ENCODE measurements at regions not wholly inside any gene's neighbourhood (a gene's known extent, or its start where the extent isn't known, plus 50 kb on each side); places are given as distances from the start of the nearest gene placed in this dataset.
"Not testable (repeated sequence)": the region's sequence is repeated elsewhere in the genome, so short reads cannot be mapped to it uniquely, and the experiment has no call there.

DNA sequence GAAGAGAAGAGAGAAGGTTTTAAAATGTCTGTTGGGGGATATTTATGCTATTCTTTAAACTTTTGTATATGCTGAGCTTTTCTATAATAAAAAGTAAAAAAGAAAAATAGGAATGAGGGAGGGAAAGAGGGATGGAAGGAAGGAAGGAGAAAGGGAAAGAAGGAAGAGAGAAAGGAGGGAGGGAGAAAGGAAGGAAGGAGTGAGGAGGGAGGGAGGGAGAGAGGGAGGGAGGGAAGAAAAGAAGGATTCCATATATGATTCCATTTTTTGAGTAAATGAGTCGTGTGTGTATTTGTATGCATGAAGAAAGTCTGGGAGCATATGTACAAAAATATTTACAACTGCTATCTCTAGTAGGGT is 120.9 kb upstream of the ZBTB40 start:
- in situ Hi-C loops (cut with MboI; ENCODE audit: low sequenced_read_pairs) = no loop called here

DNA sequence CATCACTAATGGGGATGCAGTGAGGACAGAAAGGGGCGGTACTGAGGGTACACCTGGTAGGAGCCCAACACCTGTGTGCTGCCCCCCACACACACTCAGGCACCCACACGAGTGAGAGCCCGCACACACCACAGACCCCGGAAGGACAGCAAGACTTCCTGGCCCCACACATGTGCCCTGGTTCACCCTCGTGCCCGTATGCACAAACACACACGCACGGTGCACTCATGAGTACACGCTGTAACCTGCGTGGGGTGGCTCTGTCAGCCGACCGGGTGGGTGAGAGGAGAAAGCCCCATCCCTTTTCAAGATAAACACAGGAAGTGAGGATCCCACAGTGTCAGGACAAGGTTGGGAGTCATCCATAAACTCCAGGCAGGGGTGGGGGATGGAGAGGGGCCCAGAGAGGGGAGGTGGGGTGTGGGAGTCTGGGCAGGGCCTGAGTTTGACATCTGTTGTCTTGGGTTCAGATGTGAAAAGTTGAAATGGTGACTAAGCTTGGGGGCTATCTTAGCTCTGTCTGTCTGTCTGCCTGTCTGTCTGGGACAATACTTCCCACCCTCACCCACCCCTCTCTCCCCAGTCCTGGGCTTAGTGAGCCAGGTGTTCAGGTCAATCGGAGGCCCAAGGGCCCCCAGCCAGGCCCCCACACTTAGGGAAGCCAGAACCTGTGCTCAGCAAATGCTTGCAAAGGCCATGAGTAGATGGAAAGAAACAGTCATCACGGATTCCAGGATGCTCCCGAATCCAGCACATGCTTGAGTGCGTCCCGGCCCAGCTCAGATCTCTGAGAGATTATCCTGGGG is 119.8 kb upstream of the ZBTB40 start:
- in situ Hi-C loops (cut with MboI; ENCODE audit: low sequenced_read_pairs) = no loop called here

DNA sequence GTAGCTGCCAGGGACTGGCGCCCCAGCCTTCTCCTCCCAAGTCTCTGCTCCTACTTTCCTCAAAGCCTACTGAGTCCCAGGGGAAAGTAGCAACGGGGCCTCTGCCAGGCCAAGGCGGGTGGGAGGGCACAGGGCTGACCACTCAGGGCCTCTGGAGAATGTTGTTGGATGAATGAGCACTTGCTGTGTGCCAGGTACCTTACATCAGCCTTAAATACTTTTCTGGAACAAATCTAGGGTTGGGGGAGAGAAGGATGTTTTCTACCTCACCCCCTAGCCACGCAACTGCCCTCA is 119.3 kb upstream of the ZBTB40 start:
- in situ Hi-C loops (cut with MboI; ENCODE audit: low sequenced_read_pairs) = no loop called here

DNA sequence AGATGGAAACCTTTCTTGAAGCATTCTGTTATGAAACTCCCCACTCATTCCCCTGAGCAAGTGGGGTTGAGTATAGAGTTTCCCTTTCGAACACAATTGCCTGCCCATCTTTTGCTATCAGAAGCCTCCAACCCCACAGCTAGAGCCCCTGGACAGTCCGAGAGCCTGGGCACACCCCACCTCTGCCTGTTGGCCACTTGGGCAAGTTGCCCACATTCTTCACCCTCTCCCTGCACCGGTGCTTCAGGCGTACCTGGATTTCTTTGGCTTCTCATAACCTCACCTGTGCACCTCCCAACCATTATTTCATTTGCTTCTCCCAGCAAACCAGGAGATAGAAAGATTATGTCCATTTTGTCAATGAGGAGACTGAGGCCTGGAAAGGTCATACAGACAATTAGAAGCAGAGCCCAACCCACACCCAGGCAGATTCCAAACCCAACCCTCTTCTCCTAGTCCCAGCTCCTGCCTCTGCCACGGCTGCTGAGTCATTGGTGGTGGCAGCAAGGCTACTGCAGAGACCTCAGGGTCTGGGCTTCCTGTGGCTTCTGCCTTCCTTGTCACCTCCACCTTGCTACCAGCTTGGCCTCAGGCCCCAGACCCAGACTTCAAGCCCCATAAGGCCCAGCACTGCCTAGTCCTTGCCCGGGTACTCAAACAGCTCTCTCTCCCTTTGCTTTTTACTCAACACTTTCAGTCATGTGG is 118.7 kb upstream of the ZBTB40 start:
- in situ Hi-C loops (cut with MboI; ENCODE audit: low sequenced_read_pairs) = no loop called here

DNA sequence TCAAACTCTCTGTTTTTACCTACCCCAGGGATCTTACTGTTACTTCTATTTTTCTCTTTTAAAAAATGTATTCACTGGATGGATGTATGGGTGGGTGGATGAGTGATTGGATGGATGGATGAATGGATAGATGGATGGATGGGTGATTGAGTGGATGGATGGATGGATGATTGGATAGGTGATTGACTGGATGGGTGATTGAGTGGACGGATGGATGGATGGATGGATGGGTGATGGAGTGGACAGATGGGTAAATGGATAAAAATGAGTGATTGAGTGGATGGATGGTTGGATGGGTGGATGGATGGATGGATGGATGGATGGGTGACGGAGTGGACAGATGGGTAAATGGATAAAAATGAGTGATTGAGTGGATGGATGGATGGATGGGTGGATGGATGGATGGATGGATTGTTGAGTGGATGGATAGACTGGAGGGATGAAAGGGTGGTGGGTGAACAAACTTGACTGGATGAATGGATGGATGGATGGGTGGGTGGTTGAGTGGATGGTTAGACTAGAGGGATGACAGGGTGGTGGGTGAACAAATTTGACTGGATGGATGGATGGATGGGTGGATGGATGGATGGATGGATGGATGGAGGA is 118.0 kb upstream of the ZBTB40 start:
- in situ Hi-C loops (cut with MboI; ENCODE audit: low sequenced_read_pairs) = no loop called here

DNA sequence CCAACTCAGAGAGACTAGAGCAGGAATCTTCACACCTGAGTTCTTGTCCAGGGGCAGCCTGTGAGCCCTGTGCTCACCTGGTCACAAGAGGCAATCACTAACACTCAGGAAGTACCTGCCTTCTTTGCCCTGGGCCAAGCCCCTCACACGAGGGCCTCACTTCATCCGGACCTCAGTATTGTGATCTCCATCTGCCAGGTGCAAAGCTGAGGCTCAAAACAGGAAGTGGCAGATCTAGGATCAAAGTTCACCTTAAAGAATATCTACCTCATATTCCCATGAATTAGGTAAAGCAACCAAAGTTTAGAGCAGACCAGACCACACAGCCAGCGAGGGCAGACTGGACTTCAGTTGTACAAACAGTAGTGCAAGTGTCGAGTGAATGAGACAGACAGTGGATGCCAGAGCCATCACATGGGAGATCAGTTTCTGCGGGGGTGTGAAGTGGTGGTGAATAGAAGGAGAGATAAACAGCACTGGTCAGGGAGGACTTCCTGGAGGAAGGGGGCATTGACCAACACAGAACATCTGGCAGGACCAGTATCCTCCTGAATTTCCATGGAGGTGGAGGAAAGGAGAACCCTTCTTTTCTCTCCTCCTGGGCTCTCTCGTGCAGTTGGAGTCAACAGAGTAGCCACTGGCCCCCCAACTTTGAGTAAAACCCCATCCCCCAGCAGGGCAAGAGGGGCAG is 116.6 kb upstream of the ZBTB40 start:
- in situ Hi-C loops (cut with MboI; ENCODE audit: low sequenced_read_pairs) = no loop called here

DNA sequence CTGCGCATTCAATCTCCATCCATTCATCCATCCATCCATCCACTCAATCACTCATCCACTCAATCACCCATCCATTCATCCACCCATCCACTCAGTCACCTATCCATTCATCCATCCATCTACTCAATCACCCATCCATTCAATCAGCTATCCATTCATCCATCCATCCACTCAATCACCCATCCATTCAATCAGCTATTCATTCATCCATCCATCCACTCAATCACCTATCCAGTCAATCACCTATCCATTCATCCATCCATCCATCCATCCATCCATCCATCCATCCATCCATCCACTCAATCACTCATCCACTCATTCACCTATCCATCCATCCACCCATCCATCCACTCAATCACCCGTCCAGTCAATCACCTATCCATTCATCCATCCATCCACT is 115.4 kb upstream of the ZBTB40 start:
- in situ Hi-C loops (cut with MboI; ENCODE audit: low sequenced_read_pairs) = not testable (repeated sequence)

DNA sequence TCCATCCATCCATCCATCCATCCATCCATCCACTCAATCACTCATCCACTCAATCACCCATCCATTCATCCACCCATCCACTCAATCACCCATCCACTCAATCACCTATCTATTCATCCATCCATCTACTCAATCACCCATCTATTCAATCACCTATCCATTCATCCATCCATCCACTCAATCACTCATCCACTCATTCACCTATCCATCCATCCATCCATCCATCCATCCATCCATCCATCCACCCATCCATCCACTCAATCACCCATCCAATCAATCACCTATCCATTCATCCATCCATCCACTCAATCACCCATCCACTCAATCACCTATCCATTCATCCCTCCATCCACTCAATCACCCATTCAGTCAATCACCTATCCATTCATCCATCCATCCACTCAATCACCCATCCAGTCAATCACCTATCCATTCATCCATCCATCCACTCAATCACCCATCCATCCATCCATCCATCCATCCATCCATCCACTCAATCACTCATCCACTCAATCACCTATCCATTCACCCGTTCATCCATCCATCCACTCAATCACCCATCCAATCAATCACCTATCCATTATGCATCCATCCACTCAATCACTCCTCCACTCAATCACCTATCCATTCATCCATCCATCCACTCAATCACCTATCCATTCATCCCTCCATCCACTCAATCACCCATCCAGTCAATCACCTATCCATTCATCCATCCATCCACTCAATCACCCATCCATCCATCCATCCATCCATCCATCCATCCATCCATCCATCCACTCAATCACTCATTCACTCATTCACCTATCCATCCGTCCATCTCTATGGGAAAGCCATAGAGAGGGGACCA is 114.7 kb upstream of the ZBTB40 start:
- in situ Hi-C loops (cut with MboI; ENCODE audit: low sequenced_read_pairs) = not testable (repeated sequence)

DNA sequence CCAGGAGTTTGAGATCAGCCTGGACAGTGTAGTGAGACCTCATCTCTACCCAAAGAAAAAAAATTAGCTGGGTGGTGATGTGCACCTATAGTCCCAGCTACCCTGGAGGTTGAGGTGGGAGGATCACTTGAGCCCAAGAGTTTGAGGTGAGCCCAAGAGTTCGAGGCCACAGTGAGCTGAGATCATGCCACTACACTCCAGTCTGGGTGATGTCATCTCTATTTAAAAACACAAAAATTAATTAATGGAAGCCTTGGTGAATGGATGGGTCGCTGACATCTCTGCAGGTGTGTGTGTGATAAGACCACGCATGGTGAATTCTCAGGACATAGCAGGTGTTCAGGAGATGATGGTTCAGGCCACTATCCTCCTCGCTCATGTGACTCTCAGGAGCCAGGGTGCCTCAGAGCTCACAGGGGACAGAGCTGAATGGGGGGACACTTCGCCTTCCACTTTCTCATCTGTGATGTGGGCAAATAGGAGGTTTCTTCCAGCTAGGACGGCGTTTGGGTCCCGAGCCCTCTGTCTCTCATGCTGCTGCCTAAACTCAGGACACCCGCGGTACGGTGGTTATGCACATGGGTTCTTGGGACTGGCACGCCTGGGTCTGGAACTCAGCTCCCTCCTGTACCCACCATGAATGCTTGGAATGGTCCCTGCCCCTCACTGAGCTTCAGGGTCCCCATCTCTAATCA is 113.4 kb upstream of the ZBTB40 start:
- in situ Hi-C loops (cut with MboI; ENCODE audit: low sequenced_read_pairs) = no loop called here

DNA sequence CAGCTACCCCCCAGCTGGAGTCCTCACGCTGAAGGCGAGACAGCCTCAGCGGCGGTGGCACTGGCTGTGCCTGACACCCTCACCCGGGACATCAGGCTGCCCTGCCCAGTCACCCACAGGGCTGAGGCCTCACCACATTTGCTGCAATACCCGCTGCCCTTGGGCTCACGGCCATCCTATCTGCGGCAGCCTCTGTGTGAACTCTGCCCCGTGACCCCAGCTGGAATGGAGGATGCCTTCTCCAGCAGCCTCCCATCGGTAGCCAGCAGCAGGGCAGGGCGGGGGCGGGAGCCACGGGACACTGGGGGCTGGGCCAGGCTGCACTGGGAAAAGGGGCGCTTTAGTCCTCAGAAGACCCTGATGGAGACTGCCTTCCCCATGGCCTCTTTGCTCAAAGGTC is 112.4 kb upstream of the ZBTB40 start:
- in situ Hi-C loops (cut with MboI; ENCODE audit: low sequenced_read_pairs) = no loop called here

DNA sequence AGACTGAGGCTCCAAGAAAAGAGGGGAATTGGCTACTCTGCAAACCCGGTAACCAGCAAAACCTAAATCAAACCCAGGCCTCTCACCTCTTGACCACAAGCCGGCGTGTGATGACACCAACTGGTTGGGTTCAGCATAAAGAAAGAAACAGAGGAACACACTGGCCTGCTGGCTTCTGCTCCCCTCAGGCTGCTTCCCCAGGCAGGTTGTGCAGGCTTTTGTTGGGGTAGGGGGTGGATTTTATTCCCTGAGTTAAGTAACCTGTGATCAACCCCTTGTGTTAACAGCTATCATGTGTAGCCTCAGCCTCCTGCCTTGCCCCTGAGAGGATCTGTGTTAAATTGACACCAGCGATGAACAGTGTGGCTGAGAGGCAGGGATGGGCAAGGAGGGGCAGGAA is 111.6 kb upstream of the ZBTB40 start:
- in situ Hi-C loops (cut with MboI; ENCODE audit: low sequenced_read_pairs) = no loop called here

DNA sequence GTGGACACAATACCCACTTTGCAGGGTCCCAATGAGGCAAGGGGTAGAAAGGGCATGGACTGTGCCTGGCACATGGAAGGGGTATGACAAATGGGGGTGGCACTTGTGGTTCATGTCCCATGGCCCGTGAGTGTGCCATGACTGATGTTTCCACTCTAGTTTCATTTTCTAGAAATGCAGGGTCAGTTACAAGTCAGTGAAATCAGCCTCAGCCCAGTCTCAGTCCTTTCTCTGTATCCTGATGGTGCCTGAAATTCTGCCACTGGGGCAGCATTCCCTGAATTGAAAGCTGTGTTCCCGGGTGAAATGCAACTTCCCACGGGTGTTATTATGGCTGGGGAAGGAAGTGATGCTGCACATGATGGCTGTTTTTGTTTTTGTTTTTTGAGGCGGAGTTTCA is 110.8 kb upstream of the ZBTB40 start:
- in situ Hi-C loops (cut with MboI; ENCODE audit: low sequenced_read_pairs) = no loop called here

DNA sequence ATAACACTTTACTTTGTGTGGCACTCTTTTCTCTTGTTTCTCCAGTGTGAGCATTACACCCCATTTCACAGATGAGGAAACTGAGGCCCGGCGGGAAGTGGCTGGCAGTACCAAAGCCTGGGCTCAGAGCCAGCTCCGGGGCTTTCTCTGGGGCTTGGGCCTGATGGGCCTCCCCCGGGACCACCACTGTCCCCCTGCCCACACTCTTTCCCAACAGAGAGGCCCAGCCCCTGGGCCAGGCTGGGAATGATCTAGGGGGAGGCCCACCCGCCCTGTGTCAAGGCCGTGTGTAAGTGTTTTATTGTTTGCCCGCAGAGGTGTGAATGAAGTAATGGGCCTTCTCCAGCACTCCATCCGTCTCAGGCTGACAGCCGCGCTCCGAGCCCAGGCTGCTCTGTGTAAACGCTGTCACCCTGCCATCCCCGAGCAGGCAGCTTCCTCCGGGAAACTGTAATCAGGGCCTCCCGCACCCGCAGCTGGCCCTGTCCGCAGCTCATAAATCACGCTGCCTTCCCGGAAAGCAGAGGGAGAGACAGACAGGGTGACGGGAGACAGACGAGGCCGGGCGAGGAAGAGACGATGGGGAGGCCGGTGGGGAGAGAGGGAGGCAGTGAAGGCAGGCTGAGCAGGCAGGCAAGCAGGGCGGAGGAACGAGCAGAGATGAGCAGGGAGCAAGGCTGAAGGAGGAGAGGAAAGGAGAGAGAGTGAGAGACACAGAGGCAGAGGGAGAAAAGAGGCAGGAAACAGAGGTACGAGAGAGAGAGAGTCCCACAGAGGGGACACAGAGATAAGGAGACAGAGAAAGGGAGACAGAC is 109.7 kb upstream of the ZBTB40 start:
- in situ Hi-C loops (cut with MboI; ENCODE audit: low sequenced_read_pairs) = no loop called here

DNA sequence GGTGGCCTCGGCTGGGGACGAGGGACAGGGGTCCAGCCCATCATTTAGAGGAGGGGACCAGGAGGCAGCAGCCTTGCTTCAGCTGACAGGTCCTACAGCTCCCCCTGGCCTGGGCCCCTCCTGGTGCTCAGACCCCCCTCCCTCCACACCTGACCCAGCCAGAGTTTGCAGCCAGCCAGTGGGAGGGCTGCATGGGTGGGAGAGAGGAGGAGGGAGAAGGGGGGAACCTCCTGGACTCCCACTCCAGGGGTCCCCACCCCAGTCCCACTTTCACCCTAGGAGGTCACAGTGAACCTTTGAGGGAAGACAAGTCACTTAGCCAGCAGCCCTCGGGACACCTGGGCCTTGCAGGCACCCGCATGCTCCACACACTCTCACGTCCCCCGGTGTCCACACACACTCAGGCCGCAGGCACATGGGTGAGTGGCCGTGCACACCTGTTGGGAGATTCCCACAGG is 108.9 kb upstream of the ZBTB40 start:
- in situ Hi-C loops (cut with MboI; ENCODE audit: low sequenced_read_pairs) = no loop called here

DNA sequence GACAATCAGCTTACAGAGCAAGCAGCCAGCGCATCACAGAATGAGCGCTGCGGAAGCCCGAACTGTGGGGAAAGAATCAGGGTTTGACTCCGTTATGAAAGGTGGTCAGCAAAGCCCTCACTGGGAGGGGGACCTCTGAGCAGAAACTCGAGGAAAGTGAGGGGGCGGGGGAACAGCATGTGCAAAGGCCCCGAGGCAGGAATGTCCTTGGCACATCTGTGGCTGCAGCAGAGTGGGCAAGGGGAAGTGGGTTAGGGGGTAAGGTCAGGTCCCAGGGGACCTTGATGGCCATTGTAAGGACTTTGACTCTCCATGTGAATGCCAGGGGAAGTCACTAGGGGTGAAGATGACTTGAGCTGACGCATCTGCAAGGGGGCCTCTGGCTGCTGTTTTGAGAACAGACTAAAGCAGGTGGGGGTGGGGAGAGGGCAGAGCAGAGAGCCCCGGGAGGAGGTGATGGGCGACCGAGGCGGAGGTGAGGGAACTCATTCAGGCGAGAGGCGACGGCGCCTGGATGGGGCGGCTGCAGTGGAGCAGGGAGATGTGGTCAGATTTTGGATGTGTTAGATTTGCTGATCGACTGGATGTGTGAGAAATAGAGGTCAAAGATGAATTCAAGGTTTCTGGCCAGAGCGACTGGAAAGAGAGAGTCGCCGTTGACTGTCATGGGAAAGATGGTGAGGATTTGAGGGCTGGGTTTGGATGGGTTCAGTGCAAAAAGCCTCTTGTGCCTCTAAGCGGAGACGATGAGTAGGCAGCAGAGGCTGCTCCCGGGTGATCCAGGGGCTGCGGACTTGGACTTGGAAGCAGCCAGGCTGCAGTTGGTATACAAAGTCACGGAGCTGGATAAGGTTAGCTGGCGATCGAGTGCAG is 108.0 kb upstream of the ZBTB40 start:
- in situ Hi-C loops (cut with MboI; ENCODE audit: low sequenced_read_pairs) = no loop called here

DNA sequence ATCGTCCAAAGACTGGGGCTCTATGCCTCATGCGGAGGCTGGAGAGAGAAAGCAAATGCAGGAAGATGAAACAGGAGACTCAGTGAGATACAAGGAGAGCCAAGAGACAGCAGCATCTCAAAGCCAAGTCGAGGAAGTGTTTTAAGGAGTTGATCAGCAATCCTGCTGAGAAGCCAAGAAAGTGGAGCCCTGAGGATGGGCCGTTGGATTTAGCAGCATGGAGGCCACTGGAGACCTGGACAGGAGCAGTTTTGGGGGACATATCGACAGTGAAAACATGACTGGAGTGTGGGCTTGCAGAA is 107.4 kb upstream of the ZBTB40 start:
- in situ Hi-C loops (cut with MboI; ENCODE audit: low sequenced_read_pairs) = no loop called here

DNA sequence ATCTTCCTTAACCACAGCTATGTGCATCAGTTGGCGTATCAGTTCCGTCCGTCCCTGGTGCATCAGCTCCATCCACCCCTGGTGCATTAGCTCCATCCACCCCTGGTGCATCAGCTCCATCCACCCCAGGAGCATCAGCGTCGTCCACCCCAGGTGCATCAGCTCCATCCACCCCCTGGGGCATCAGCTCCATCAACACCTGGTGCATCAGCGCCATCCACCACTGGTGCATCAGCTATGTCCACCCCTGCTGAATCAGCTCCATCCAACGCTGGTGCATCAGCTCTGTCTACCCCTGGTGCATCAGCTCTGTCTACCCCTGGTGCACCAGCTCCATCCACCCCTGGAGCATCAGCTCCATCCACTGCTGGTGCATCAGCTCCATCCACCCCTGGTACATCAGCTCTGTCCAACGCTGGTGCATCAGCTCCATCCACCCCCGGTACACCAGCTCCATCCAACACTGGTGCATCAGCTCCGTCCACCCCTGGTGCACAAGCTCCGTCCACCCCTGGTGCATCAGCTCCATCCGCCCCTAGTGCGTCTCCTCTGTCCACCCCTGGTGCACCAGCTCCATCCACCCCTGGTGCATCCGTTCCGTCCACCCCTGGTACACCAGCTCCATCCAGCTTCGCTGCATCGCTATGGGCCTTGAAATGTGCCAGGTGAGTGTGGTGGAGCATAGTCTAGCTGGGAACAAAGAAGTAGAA is 106.6 kb upstream of the ZBTB40 start:
- in situ Hi-C loops (cut with MboI; ENCODE audit: low sequenced_read_pairs) = no loop called here

Data from HL-60/S4 (cell line).